Peyer's patch (tissue), 4 donors: ENCODE measurements at regions not wholly inside any gene's neighbourhood (a gene's known extent, or its start where the extent isn't known, plus 50 kb on each side); places are given as distances from the start of the nearest gene placed in this dataset.
"Not testable (repeated sequence)": the region's sequence is repeated elsewhere in the genome, so short reads cannot be mapped to it uniquely, and the experiment has no call there.

Experiments used
- CTCF ChIP-seq, 6 experiments: fragments of 450-650 bp in 4 of 6; fragments of 200-600 bp in 2 of 6; sonication (generic) in 1 of 6; IDR thresholded peaks; one replicate each; pipeline ENCODE4 v1.5.1; 2017 to 2019; ENCODE audit warnings: antibody characterized with exemption in 6 of 6, mild to moderate bottlenecking in 3 of 6, moderate library complexity in 1 of 6
- POLR2A ChIP-seq, 2 donors: fragments of 450-650 bp; IDR thresholded peaks; one replicate each; pipeline ENCODE4 v1.5.1; 2017; ENCODE audit warnings: antibody characterized with exemption in 2 of 2, mild to moderate bottlenecking in 2 of 2, moderate library complexity in 2 of 2

DNA sequence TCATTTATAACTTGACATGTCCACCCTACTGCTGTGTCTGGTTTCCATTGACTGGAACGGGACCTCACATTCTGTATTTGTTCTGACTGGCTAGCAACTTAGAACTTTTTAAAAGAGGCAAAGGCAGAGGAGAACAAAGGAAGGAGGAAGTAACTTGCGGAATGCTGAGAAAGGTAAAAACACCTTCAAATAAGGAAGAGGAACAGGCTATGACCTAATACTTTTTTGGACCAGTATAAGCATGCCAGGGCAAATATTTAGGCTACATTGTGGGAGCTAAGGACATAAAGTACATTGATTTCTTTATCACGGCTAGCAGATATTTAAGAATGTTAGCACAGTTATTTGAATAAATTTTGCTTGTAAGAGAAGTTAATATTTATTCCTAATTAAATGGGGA is 240.5 kb downstream of the TLR4 start:
- not testable (repeated sequence) for TF ChIP-seq CTCF, POLR2A (IDR thresholded peaks at IDR 0.05)
